Neural progenitor cell (in vitro differentiated cells): ENCODE measurements at regions not wholly inside any gene's neighbourhood (a gene's known extent, or its start where the extent isn't known, plus 50 kb on each side); places are given as distances from the start of the nearest gene placed in this dataset.

Experiments used
- DNase-seq: peaks from one replicate; pipeline ENCODE4 v3.0.0-alpha.2; 2016; ENCODE audit warnings: low spot score
- H2AFZ ChIP-seq: fragments of 200-600 bp; sonication (generic); replicated peaks from 2 replicates; pipeline ENCODE4 v1.6.1; 2016; ENCODE audit warnings: antibody characterized with exemption
- H3F3A ChIP-seq: fragments of 200-600 bp; sonication (generic); 2 replicates; pipeline ENCODE4 v1.6.1; 2016; ENCODE audit warnings: antibody characterized with exemption, low read depth
- H3K27ac ChIP-seq: fragments of 200-600 bp; sonication (generic); 2 replicates; pipeline ENCODE4 v1.5.1; 2016; ENCODE audit warnings: mild to moderate bottlenecking
- H3K27me3 ChIP-seq: fragments of 200-600 bp; sonication (generic); 2 replicates; pipeline ENCODE4 v1.6.1; 2016; ENCODE audit warnings: mild to moderate bottlenecking, moderate library complexity
- H3K36me3 ChIP-seq: fragments of 200-600 bp; sonication (generic); 2 replicates; pipeline ENCODE4 v1.5.1; 2016
- H3K4me1 ChIP-seq: fragments of 200-600 bp; sonication (generic); 2 replicates; pipeline ENCODE4 v1.6.1; 2016; ENCODE audit warnings: mixed run types
- H3K4me2 ChIP-seq: fragments of 200-600 bp; sonication (generic); 2 replicates; pipeline ENCODE4 v1.6.1; 2016
- H3K4me3 ChIP-seq: fragments of 200-600 bp; sonication (generic); 2 replicates; pipeline ENCODE4 v1.5.1; 2016
- H3K79me2 ChIP-seq: fragments of 200-600 bp; sonication (generic); 2 replicates; pipeline ENCODE4 v1.6.1; 2016; ENCODE audit warnings: low read depth
- H3K9ac ChIP-seq: fragments of 200-600 bp; sonication (generic); 2 replicates; pipeline ENCODE4 v1.6.1; 2016
- H3K9me3 ChIP-seq: fragments of 200-600 bp; sonication (generic); 2 replicates; pipeline ENCODE4 v1.5.1; 2016; ENCODE audit warnings: low read depth
- H4K20me1 ChIP-seq: fragments of 200-600 bp; sonication (generic); 2 replicates; pipeline ENCODE4 v1.6.1; 2016; ENCODE audit warnings: low read depth
- H3K27ac Mint-ChIP-seq: 3 replicates; pipeline ENCODE4 v1.8.0; 2021; ENCODE audit warnings: mixed read lengths
- H3K27me3 Mint-ChIP-seq: 2 replicates; pipeline ENCODE4 v1.8.0; 2022; ENCODE audit warnings: low read depth, mild to moderate bottlenecking, inconsistent platforms, moderate library complexity, mixed read lengths; ENCODE audit not compliant: insufficient read depth
- H3K36me3 Mint-ChIP-seq: 3 replicates; pipeline ENCODE4 v1.8.0; 2021; ENCODE audit warnings: mixed read lengths
- H3K4me1 Mint-ChIP-seq: 3 replicates; pipeline ENCODE4 v1.8.0; 2021; ENCODE audit warnings: mixed read lengths
- H3K4me3 Mint-ChIP-seq: 3 replicates; pipeline ENCODE4 v1.8.0; 2021; ENCODE audit warnings: mild to moderate bottlenecking, moderate library complexity, mixed read lengths
- H3K9me3 Mint-ChIP-seq: 3 replicates; pipeline ENCODE4 v1.8.0; 2020; ENCODE audit warnings: mixed read lengths
- EZH2 ChIP-seq: fragments of 200-600 bp; sonication (generic); IDR thresholded peaks from 2 replicates; pipeline ENCODE4 v1.6.1; 2017; ENCODE audit warnings: antibody characterized with exemption, mild to moderate bottlenecking, moderate library complexity
- EZH2phosphoT487 ChIP-seq: fragments of 200-600 bp; sonication (generic); IDR thresholded peaks from 2 replicates; pipeline ENCODE4 v1.6.1; 2017; ENCODE audit warnings: antibody characterized with exemption
- TF ChIP-seq, protein P1 (sequence below): fragments of 200-600 bp; sonication (generic); IDR thresholded peaks from 2 replicates; pipeline ENCODE4 v1.5.1; 2017; ENCODE audit warnings: antibody characterized with exemption, mild to moderate bottlenecking

DNA sequence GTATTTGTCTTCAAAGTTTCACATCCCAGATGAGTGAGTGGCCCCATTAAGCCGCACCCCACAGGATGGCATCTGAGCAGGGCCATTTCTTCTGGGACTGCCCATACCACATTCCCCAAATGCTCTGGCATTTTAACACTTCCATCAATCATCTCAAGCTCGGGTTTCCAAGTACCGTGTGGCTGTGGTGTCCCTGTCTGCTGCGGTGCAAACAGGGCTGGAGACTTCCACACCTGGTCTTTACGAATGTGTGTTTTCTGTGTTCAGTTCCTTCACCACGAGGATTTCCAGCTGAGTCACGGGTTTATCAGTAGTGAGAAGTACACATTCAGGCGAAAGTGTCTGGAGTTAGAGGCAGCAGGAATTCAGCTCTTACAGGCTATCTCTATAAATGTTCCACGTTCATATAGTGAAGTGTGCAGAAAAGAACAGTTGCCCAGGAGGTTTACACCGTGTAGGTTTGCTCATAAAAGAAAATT is 195.2 kb downstream of the RHOU start:
- H3K9me3 Mint-ChIP-seq, result peaks cover 16% of the 10 kb centered on the region
- no peak for TF ChIP-seq EZH2phosphoT487
- TF ChIP-seq, protein P1, sequence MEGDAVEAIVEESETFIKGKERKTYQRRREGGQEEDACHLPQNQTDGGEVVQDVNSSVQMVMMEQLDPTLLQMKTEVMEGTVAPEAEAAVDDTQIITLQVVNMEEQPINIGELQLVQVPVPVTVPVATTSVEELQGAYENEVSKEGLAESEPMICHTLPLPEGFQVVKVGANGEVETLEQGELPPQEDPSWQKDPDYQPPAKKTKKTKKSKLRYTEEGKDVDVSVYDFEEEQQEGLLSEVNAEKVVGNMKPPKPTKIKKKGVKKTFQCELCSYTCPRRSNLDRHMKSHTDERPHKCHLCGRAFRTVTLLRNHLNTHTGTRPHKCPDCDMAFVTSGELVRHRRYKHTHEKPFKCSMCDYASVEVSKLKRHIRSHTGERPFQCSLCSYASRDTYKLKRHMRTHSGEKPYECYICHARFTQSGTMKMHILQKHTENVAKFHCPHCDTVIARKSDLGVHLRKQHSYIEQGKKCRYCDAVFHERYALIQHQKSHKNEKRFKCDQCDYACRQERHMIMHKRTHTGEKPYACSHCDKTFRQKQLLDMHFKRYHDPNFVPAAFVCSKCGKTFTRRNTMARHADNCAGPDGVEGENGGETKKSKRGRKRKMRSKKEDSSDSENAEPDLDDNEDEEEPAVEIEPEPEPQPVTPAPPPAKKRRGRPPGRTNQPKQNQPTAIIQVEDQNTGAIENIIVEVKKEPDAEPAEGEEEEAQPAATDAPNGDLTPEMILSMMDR, result no peak
- no peak for TF ChIP-seq EZH2
- Histone ChIP-seq H3F3A (no peaks in the 10 kb centered on the region), H3K9ac (no peak overlapping the region), H3K27me3 (no peaks in the 10 kb centered on the region), H3K4me2 (no peak overlapping the region), H4K20me1 (no peaks in the 10 kb centered on the region), H2AFZ (no peak overlapping the region), H3K4me3 (no peak overlapping the region), H3K36me3 (no peaks in the 10 kb centered on the region), H3K27ac (no peak overlapping the region), H3K9me3 (no peaks in the 10 kb centered on the region), H3K4me1 (no peaks in the 10 kb centered on the region), H3K79me2 (no peaks in the 10 kb centered on the region)
- H3K36me3 Mint-ChIP-seq, result no peaks in the 10 kb centered on the region
- H3K27ac Mint-ChIP-seq, result no peak overlapping the region
- no peak for DNase-seq
- H3K4me3 Mint-ChIP-seq, result no peak overlapping the region
- peaks cover 8% of the 10 kb centered on the region for H3K27me3 Mint-ChIP-seq
- no peaks in the 10 kb centered on the region for H3K4me1 Mint-ChIP-seq

DNA sequence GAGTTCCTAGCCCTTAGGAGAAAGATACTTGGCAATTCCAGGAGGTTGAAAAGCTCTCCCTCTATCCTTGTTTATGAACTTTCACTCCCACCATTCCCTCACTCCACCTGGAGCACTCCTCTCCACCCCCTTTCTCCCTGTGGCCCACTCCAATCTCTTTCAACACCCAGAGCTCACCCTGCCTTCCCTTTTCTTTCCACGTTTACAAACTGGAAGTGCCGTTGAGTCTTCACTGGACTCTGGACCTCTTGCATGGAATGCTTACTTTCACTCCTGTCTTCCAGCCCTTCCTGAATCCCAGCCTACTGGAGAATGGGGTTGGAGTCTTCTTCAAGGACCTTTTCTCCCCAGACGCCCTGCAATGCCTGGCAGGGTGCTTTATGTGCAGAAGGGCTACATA is 198.5 kb downstream of the RHOU start:
- Mint-ChIP-seq H3K36me3 (no peaks in the 10 kb centered on the region), H3K27me3 (peaks cover 11% of the 10 kb centered on the region), H3K9me3 (peaks cover 6% of the 10 kb centered on the region), H3K4me1 (peaks cover 31% of the 10 kb centered on the region), H3K4me3 (no peak overlapping the region), H3K27ac (no peak overlapping the region)
- Histone ChIP-seq H3F3A (peaks cover 12% of the 10 kb centered on the region), H4K20me1 (no peaks in the 10 kb centered on the region), H3K4me1 (peaks cover 16% of the 10 kb centered on the region), H3K79me2 (no peaks in the 10 kb centered on the region), H3K4me3 (no peak overlapping the region), H3K27me3 (no peaks in the 10 kb centered on the region), H3K9ac (no peak overlapping the region), H3K27ac (no peak overlapping the region), H3K9me3 (no peaks in the 10 kb centered on the region), H2AFZ (no peak overlapping the region), H3K36me3 (no peaks in the 10 kb centered on the region), H3K4me2 (no peak overlapping the region)
- TF ChIP-seq EZH2, result no peak
- TF ChIP-seq EZH2phosphoT487, result no peak
- TF ChIP-seq, protein P1, result no peak
- no peak for DNase-seq

DNA sequence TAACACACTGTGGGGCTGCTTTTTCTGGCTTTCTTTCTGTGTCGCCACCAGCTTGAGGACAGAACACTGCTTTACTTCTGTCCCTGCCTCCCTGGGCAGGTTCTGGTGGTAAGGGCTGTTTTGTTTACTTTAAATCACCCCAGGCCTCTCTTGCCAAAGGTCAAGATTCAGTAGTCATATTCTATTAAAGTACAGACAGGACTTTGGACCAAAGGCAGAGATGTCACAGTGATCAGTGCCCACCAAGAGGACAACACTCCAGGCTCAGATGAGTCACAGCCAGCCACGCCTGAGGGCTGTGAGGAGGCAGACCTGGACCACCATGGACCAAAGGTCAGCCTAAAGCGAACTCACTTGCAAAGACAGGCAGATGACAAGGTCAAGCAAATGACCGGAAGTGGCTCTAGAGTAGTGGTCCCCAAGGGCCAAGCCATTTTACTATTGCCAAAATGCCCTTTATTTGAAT is 200.0 kb downstream of the RHOU start:
- no peak overlapping the region for H3K4me3 Mint-ChIP-seq
- no peak overlapping the region for H2AFZ ChIP-seq
- no peak overlapping the region for H3K4me2 ChIP-seq
- no peaks in the 10 kb centered on the region for H3K36me3 Mint-ChIP-seq
- H3K4me1 ChIP-seq, result peaks cover 29% of the 10 kb centered on the region
- H3K79me2 ChIP-seq, result no peaks in the 10 kb centered on the region
- H3K4me1 Mint-ChIP-seq, result peaks cover 45% of the 10 kb centered on the region
- H3K9me3 Mint-ChIP-seq, result no peaks in the 10 kb centered on the region
- H3K9me3 ChIP-seq, result no peaks in the 10 kb centered on the region
- H3K27me3 Mint-ChIP-seq, result peaks cover 12% of the 10 kb centered on the region
- no peaks in the 10 kb centered on the region for H4K20me1 ChIP-seq
- no peak overlapping the region for H3K4me3 ChIP-seq
- H3K27me3 ChIP-seq, result no peaks in the 10 kb centered on the region
- H3K9ac ChIP-seq, result no peak overlapping the region
- no peak overlapping the region for H3K27ac ChIP-seq
- no peak for DNase-seq
- no peak overlapping the region for H3K27ac Mint-ChIP-seq
- peaks cover 23% of the 10 kb centered on the region for H3F3A ChIP-seq
- TF ChIP-seq EZH2phosphoT487 (no peak), EZH2 (no peak)
- TF ChIP-seq, protein P1, result no peak
- H3K36me3 ChIP-seq, result no peaks in the 10 kb centered on the region
